SK-N-SH treated with all-trans-retinoic acid at 6 μM for 48 hours (cell line): ENCODE measurements at regions not wholly inside any gene's neighbourhood (a gene's known extent, or its start where the extent isn't known, plus 50 kb on each side); places are given as distances from the start of the nearest gene placed in this dataset.

Experiments used
- ATAC-seq: fragments of 200-7000 bp; cut with Tn5 transposase; 3 replicates; pipeline ENCODE4 v1.9.1; 2020; ENCODE audit warnings: mild to moderate bottlenecking, moderate library complexity
- BACH2 ChIP-seq: fragments of 250-450 bp; sonication (Bioruptor Pico); IDR thresholded peaks from 2 replicates; pipeline ENCODE4 v1.9.0; 2021; ENCODE audit warnings: mild to moderate bottlenecking, borderline replicate concordance
- CSDC2 ChIP-seq: fragments of 250-450 bp; sonication (Bioruptor Pico); IDR thresholded peaks from 2 replicates; pipeline ENCODE4 v1.5.0; 2020; ENCODE audit warnings: mild to moderate bottlenecking, moderate library complexity
- ESRRG ChIP-seq: fragments of 250-450 bp; sonication (Bioruptor Pico); IDR thresholded peaks from 2 replicates; pipeline ENCODE4 v1.6.1; 2021; ENCODE audit warnings: mild to moderate bottlenecking
- GLIS3 ChIP-seq: fragments of 250-450 bp; sonication (Bioruptor Pico); IDR thresholded peaks from 2 replicates; pipeline ENCODE4 v1.5.0; 2020; ENCODE audit warnings: mild to moderate bottlenecking, moderate library complexity
- ISL1 ChIP-seq: fragments of 250-450 bp; sonication (Bioruptor Pico); IDR thresholded peaks from 2 replicates; pipeline ENCODE4 v2.1.2; 2022; ENCODE audit warnings: mild to moderate bottlenecking, moderate library complexity
- OSR1 ChIP-seq: fragments of 250-450 bp; sonication (Bioruptor Pico); IDR thresholded peaks from 2 replicates; pipeline ENCODE4 v1.8.0; 2022; ENCODE audit warnings: moderate library complexity, mild to moderate bottlenecking, inconsistent platforms
- PPARA ChIP-seq: fragments of 250-450 bp; sonication (Bioruptor Pico); IDR thresholded peaks from 2 replicates; pipeline ENCODE4 v1.5.0; 2020; ENCODE audit warnings: mild to moderate bottlenecking, borderline replicate concordance
- RARB ChIP-seq: fragments of 250-450 bp; sonication (Bioruptor Pico); IDR thresholded peaks from 2 replicates; pipeline ENCODE4 v1.8.0; 2021; ENCODE audit warnings: mild to moderate bottlenecking, moderate library complexity
- SNAI2 ChIP-seq: fragments of 250-450 bp; sonication (Bioruptor Pico); IDR thresholded peaks from 2 replicates; pipeline ENCODE4 v1.5.0; 2020; ENCODE audit warnings: mild to moderate bottlenecking, moderate library complexity
- TCF4 ChIP-seq: fragments of 250-450 bp; sonication (Bioruptor Pico); IDR thresholded peaks from 2 replicates; pipeline ENCODE4 v1.8.0; 2021; ENCODE audit warnings: mild to moderate bottlenecking, moderate library complexity, borderline replicate concordance
- TOX ChIP-seq: fragments of 250-450 bp; sonication (Bioruptor Pico); IDR thresholded peaks from 2 replicates; pipeline ENCODE4 v1.8.0; 2021; ENCODE audit warnings: mild to moderate bottlenecking, moderate library complexity, borderline replicate concordance
- ZC3H10 ChIP-seq: fragments of 250-450 bp; sonication (Bioruptor Pico); IDR thresholded peaks from 2 replicates; pipeline ENCODE4 v1.5.1; 2021; ENCODE audit warnings: mild to moderate bottlenecking, moderate library complexity
- ZFP30 ChIP-seq: fragments of 450-650 bp; formaldehyde crosslinking; IDR thresholded peaks from 2 replicates; pipeline ENCODE4 v1.5.0; 2022; ENCODE audit warnings: mild to moderate bottlenecking, moderate library complexity
- ZNF565 ChIP-seq: fragments of 450-650 bp; formaldehyde crosslinking; conservative IDR thresholded peaks from 2 replicates; pipeline ENCODE4 v1.5.0; 2020; ENCODE audit warnings: low read depth, mild to moderate bottlenecking, moderate library complexity
- ZNF70 ChIP-seq: fragments of 450-650 bp; formaldehyde crosslinking; IDR thresholded peaks from 2 replicates; pipeline ENCODE4 v1.5.0; 2020; ENCODE audit warnings: mild to moderate bottlenecking, moderate library complexity
- ZNF8 ChIP-seq: fragments of 450-650 bp; formaldehyde crosslinking; IDR thresholded peaks from 2 replicates; pipeline ENCODE4 v1.5.0; 2020; ENCODE audit warnings: mild to moderate bottlenecking, moderate library complexity
- TF ChIP-seq, protein P1 (sequence below): fragments of 250-450 bp; sonication (Bioruptor Pico); IDR thresholded peaks from 2 replicates; pipeline ENCODE4 v1.5.0; 2020; ENCODE audit warnings: mild to moderate bottlenecking, moderate library complexity
- TF ChIP-seq, protein P2 (sequence below): fragments of 250-450 bp; sonication (Bioruptor Pico); IDR thresholded peaks from 2 replicates; pipeline ENCODE4 v1.5.1; 2021; ENCODE audit warnings: mild to moderate bottlenecking, moderate library complexity
- TF ChIP-seq, protein P3 (sequence below): fragments of 250-450 bp; sonication (Bioruptor Pico); IDR thresholded peaks from 2 replicates; pipeline ENCODE4 v1.8.0; 2021; ENCODE audit warnings: low read depth, mild to moderate bottlenecking, moderate library complexity, borderline replicate concordance
- TF ChIP-seq, protein P4 (sequence below): fragments of 250-450 bp; sonication (Bioruptor Pico); IDR thresholded peaks from 2 replicates; pipeline ENCODE4 v1.5.1; 2020; ENCODE audit warnings: low read depth, mild to moderate bottlenecking, moderate library complexity

DNA sequence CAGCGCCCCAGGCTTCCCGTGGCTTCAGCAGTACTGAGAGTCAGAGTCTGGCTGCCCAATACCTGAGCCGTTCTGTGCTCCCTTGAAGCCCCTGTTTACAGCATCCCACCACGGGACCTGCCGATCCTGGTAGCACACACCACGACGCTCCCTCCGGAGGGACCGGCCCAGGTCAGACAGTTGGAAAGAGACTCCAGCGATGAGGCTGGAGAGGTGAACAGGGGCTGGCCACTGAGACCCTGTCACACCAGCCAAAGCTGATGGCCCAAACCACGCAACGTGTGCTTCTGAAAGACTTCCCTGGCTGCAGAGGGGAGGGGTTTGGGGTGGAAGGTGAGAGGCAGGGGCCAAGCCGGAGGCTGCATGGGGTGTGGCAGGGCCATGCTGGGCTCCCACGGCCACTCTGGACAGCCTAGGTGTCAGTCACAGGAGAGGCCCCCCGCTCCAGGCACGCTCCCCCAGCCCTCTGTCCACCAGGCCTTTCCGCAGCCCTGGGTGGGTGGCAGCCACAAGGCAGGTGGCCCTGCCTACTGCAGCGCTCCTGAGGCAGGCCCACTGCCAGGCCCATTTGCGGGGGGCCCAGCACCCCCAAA is 140.2 kb upstream of the CHST15 start:
- TF ChIP-seq ISL1 (CRISPR knock-in tag) (no peak), ZFP30 (CRISPR knock-in tag) (no peak), CSDC2 (no peak), RARB (CRISPR knock-in tag) (no peak), GLIS3 (CRISPR knock-in tag) (no peak), BACH2 (CRISPR knock-in tag) (no peak), TCF4 (CRISPR knock-in tag) (no peak)
- TF ChIP-seq, protein P1, sequence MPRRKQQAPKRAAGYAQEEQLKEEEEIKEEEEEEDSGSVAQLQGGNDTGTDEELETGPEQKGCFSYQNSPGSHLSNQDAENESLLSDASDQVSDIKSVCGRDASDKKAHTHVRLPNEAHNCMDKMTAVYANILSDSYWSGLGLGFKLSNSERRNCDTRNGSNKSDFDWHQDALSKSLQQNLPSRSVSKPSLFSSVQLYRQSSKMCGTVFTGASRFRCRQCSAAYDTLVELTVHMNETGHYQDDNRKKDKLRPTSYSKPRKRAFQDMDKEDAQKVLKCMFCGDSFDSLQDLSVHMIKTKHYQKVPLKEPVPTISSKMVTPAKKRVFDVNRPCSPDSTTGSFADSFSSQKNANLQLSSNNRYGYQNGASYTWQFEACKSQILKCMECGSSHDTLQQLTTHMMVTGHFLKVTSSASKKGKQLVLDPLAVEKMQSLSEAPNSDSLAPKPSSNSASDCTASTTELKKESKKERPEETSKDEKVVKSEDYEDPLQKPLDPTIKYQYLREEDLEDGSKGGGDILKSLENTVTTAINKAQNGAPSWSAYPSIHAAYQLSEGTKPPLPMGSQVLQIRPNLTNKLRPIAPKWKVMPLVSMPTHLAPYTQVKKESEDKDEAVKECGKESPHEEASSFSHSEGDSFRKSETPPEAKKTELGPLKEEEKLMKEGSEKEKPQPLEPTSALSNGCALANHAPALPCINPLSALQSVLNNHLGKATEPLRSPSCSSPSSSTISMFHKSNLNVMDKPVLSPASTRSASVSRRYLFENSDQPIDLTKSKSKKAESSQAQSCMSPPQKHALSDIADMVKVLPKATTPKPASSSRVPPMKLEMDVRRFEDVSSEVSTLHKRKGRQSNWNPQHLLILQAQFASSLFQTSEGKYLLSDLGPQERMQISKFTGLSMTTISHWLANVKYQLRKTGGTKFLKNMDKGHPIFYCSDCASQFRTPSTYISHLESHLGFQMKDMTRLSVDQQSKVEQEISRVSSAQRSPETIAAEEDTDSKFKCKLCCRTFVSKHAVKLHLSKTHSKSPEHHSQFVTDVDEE (CRISPR knock-in tag) = no peak
- TF ChIP-seq, all 23 proteins: peak for 0
- no peak for ATAC-seq

DNA sequence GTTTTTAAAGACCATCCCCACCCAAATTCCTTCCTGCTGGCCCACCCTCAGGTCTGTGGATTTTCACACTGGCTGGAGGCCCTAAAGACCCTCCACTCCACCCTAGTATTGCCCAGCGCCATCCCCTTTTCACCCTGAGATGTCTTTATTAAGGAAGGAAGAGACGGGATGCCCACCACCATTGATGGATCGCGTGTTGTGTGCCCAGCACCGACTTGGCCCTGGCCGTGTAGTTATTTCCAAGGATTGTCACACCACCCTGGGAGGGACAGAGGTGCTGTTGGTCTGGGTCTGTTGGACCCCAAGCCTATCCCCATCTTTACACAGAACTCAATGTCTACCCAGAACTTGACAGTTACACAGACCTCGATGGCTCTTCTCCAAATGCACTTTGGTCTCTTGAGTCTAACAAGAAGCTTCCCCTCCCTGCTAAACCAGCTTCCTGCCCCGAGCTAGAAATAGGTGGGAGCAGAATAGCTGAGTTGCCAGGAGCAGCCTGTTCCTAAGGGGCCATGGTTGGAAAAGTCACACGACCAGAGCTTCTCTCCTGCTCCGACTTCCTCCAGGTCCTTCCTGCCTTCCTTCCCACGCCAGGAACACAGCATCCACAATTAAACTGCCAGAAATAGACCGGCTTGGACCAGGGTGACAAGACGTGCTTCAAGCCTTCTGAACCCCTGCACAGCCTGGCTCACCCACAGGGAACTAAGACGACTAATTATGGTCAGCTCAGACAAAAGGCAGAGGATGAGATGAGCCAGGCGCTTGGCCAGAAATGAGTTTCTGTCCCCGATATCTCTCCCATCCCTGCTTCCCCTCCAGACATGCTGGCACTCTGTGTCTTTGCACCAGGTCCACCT is 139.5 kb upstream of the CHST15 start:
- ATAC-seq = no peak
- TF ChIP-seq, protein P2, sequence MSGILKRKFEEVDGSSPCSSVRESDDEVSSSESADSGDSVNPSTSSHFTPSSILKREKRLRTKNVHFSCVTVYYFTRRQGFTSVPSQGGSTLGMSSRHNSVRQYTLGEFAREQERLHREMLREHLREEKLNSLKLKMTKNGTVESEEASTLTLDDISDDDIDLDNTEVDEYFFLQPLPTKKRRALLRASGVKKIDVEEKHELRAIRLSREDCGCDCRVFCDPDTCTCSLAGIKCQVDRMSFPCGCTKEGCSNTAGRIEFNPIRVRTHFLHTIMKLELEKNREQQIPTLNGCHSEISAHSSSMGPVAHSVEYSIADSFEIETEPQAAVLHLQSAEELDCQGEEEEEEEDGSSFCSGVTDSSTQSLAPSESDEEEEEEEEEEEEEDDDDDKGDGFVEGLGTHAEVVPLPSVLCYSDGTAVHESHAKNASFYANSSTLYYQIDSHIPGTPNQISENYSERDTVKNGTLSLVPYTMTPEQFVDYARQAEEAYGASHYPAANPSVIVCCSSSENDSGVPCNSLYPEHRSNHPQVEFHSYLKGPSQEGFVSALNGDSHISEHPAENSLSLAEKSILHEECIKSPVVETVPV = no peak
- TF ChIP-seq BACH2 (CRISPR knock-in tag) (no peak), ZNF70 (CRISPR knock-in tag) (no peak), TCF4 (CRISPR knock-in tag) (peak; percentile 44; the same call in 1 of the 2 replicates)

DNA sequence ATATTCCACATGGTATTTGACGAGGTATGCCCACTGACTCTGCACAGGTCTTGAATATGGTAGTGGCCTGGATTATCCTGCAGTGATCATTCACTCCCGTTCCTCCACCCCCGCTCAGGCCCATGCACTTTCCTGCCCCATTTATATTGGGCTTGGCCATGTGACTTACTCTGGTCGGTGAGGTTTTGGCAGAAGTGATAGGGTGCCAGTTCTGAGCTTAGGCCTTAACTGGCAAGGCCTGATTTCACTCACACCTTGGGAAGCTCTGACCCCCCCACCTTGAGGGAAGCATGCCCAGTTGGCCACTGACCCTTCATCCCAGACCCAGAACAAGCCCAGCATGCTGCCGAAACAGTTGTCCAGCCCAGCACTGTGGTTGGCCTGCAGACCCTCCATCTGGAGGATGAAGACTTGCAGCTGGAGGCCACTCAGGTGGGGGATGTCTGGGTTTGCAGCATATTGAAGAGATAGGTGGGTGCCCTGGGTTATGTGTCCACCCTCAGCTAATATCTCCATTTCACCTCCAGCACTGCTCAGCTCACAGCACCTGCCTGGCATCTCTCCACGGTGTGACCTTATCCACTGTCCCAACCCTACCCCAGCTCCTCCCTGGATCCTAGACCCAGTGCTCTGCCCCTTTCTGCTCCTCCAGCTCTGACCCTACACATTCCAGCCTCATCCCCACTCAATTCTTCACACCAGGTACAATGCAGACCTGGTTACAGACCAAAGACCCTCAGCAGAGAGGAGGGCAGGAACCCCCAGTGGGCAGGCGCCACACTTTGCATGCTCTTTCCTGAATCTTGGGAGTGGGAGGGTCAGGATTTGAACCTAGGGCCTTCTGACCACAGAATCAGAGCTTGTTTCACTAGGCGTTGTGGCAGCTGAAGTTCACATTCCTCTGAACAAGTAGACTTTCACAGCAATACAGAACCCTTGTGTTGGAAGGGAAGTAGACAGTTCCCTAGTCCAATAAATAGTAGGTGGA is 138.1 kb upstream of the CHST15 start:
- ATAC-seq = no peak
- TF ChIP-seq, protein P1 (CRISPR knock-in tag) = no peak
- TF ChIP-seq, protein P2 = no peak
- TF ChIP-seq TCF4 (CRISPR knock-in tag) (no peak), TOX (CRISPR knock-in tag) (no peak), RARB (CRISPR knock-in tag) (no peak), OSR1 (no peak), ZNF8 (CRISPR knock-in tag) (no peak), ZNF565 (CRISPR knock-in tag) (no peak), GLIS3 (CRISPR knock-in tag) (no peak), PPARA (CRISPR knock-in tag) (no peak), ISL1 (CRISPR knock-in tag) (no peak), ESRRG (CRISPR knock-in tag) (no peak), ZC3H10 (CRISPR knock-in tag) (no peak), SNAI2 (no peak)
- TF ChIP-seq, protein P3, sequence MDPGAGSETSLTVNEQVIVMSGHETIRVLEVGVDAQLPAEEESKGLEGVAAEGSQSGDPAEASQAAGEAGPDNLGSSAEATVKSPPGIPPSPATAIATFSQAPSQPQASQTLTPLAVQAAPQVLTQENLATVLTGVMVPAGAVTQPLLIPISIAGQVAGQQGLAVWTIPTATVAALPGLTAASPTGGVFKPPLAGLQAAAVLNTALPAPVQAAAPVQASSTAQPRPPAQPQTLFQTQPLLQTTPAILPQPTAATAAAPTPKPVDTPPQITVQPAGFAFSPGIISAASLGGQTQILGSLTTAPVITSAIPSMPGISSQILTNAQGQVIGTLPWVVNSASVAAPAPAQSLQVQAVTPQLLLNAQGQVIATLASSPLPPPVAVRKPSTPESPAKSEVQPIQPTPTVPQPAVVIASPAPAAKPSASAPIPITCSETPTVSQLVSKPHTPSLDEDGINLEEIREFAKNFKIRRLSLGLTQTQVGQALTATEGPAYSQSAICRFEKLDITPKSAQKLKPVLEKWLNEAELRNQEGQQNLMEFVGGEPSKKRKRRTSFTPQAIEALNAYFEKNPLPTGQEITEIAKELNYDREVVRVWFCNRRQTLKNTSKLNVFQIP (CRISPR knock-in tag) = no peak
- TF ChIP-seq, protein P4, sequence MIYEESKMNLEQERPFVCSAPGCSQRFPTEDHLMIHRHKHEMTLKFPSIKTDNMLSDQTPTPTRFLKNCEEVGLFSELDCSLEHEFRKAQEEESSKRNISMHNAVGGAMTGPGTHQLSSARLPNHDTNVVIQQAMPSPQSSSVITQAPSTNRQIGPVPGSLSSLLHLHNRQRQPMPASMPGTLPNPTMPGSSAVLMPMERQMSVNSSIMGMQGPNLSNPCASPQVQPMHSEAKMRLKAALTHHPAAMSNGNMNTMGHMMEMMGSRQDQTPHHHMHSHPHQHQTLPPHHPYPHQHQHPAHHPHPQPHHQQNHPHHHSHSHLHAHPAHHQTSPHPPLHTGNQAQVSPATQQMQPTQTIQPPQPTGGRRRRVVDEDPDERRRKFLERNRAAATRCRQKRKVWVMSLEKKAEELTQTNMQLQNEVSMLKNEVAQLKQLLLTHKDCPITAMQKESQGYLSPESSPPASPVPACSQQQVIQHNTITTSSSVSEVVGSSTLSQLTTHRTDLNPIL = no peak
